SK-N-SH (cell line): ENCODE measurements at regions not wholly inside any gene's neighbourhood (a gene's known extent, or its start where the extent isn't known, plus 50 kb on each side); places are given as distances from the start of the nearest gene placed in this dataset.
A peak's percentile ranks its signal among the peaks of the same experiment; 100 is the strongest.

ENCODE experiments used
- CTCF ChIA-PET: fragments of 300-600, 350-600 bp; formaldehyde crosslinking; extraction: SDS; loops from one replicate; lab custom pipeline; 2021; lab: Yijun Ruan, JAX
- POLR2A ChIA-PET: fragments of 350-600 bp; sonication (Branson Sonifier 250); formaldehyde crosslinking; extraction: SDS; loops from one replicate; lab custom pipeline; 2020; ENCODE audit warnings: antibody characterized with exemption, inconsistent platforms; lab: Yijun Ruan, JAX
- DNase-seq: peaks from one replicate; pipeline ENCODE4 v3.0.0; 2012
- H2AFZ ChIP-seq: fragments of 200-600 bp; sonication (generic); 2 replicates; pipeline ENCODE4 v1.8.1; 2016; ENCODE audit warnings: antibody characterized with exemption, mild to moderate bottlenecking, low read depth
- H3F3A ChIP-seq: fragments of 200-600 bp; sonication (generic); replicated peaks from 2 replicates; pipeline ENCODE3; 2016; ENCODE audit warnings: antibody characterized with exemption, mild to moderate bottlenecking; ENCODE audit not compliant: insufficient read depth
- H3K27ac ChIP-seq, 2 experiments: fragments of 200-500 bp in 1 of 2; fragments of 200-600 bp in 1 of 2; sonication (Bioruptor generic) in 1 of 2; sonication (generic), shearing (Covaris generic) in 1 of 2; 2 replicates each; pipeline versions ENCODE4 v1.5.1 to v1.6.1; 2014 to 2016; ENCODE audit warnings: low read depth in 2 of 2, inconsistent platforms in 1 of 2, low read length in 1 of 2, mild to moderate bottlenecking in 1 of 2, mixed read lengths in 1 of 2
- H3K27me3 ChIP-seq: fragments of 200-600 bp; sonication (generic), shearing (Covaris generic); 2 replicates; pipeline ENCODE4 v1.6.1; 2016; ENCODE audit warnings: mixed run types; ENCODE audit not compliant: insufficient read depth
- H3K36me3 ChIP-seq, 2 experiments: fragments of 200-500 bp in 1 of 2; fragments of 200-600 bp in 1 of 2; sonication (Bioruptor generic) in 1 of 2; sonication (generic) in 1 of 2; replicated peaks in 1 of 2; 2 replicates each; pipeline versions ENCODE3 to v1.5.1; 2014 to 2016; ENCODE audit warnings: low read length in 1 of 2, mild to moderate bottlenecking in 1 of 2; ENCODE audit not compliant: insufficient read depth in 2 of 2, control insufficient read depth in 1 of 2
- H3K4me1 ChIP-seq, 2 experiments: fragments of 200-500 bp in 1 of 2; fragments of 200-600 bp in 1 of 2; sonication (Bioruptor generic) in 1 of 2; sonication (generic), shearing (Covaris generic) in 1 of 2; 2 replicates each; pipeline versions ENCODE4 v1.5.1 to v1.6.1; 2014 to 2016; ENCODE audit warnings: low read depth in 1 of 2, low read length in 1 of 2, mixed run types in 1 of 2; ENCODE audit not compliant: insufficient read depth in 2 of 2, control insufficient read depth in 1 of 2
- H3K4me2 ChIP-seq: fragments of 200-600 bp; sonication (generic), shearing (Covaris generic); 2 replicates; pipeline ENCODE4 v1.6.1; 2017; ENCODE audit warnings: mixed run types
- H3K4me3 ChIP-seq, 2 experiments: fragments of 200-500 bp in 1 of 2; fragments of 200-600 bp in 1 of 2; sonication (Bioruptor generic) in 1 of 2; sonication (generic), shearing (Covaris generic) in 1 of 2; 2 replicates each; pipeline versions ENCODE4 v1.5.1 to v1.8.1; 2014 to 2016; ENCODE audit warnings: low read depth in 2 of 2, inconsistent platforms in 1 of 2, low read length in 1 of 2, mild to moderate bottlenecking in 1 of 2, mixed read lengths in 1 of 2, moderate library complexity in 1 of 2
- H3K79me2 ChIP-seq: fragments of 200-600 bp; sonication (generic); 2 replicates; pipeline ENCODE4 v1.8.1; 2017; ENCODE audit warnings: mild to moderate bottlenecking; ENCODE audit not compliant: insufficient read depth
- H3K9ac ChIP-seq: fragments of 200-600 bp; sonication (generic); 2 replicates; pipeline ENCODE4 v1.6.1; 2017; ENCODE audit warnings: mixed run types
- H3K9me2 ChIP-seq: fragments of 200-600 bp; sonication (generic); 2 replicates; pipeline ENCODE4 v1.6.1; 2017; ENCODE audit warnings: mixed run types
- H3K9me3 ChIP-seq: fragments of 200-600 bp; sonication (generic); 2 replicates; pipeline ENCODE4 v1.6.1; 2017; ENCODE audit warnings: mixed run types, mild to moderate bottlenecking, moderate library complexity
- H4K20me1 ChIP-seq: fragments of 200-600 bp; sonication (generic); 2 replicates; pipeline ENCODE4 v1.6.1; 2017; ENCODE audit warnings: mild to moderate bottlenecking, mixed run types; ENCODE audit not compliant: insufficient read depth
- CTCF ChIP-seq: fragments of 200-600 bp; sonication (generic); IDR thresholded peaks from 2 replicates; pipeline ENCODE4 v1.6.1; 2017; ENCODE audit warnings: antibody characterized with exemption, mild to moderate bottlenecking, moderate library complexity
- EZH2phosphoT487 ChIP-seq: fragments of 200-600 bp; sonication (generic); IDR thresholded peaks from 2 replicates; pipeline ENCODE4 v1.6.1; 2017; ENCODE audit warnings: low read depth, mixed run types, mild to moderate bottlenecking, antibody characterized with exemption, moderate library complexity, borderline replicate concordance
- FOSL2 ChIP-seq: IDR thresholded peaks from 2 replicates; pipeline ENCODE4 v1.4.0; 2012; ENCODE audit warnings: low read depth, mild to moderate bottlenecking, moderate library complexity, borderline replicate concordance
- FOXJ3 ChIP-seq: sonication (generic); formaldehyde crosslinking; IDR thresholded peaks from 2 replicates; pipeline ENCODE4 v1.5.1; 2020; ENCODE audit warnings: mild to moderate bottlenecking, missing genetic modification reagents
- GABPA ChIP-seq: IDR thresholded peaks from 2 replicates; pipeline ENCODE4 v1.4.0; 2012; ENCODE audit warnings: low read depth, mild to moderate bottlenecking
- GATA2 ChIP-seq: sonication (generic); formaldehyde crosslinking; IDR thresholded peaks from 2 replicates; pipeline ENCODE4 v1.5.0; 2020; ENCODE audit warnings: mild to moderate bottlenecking, missing genetic modification reagents
- JUND ChIP-seq: IDR thresholded peaks from 2 replicates; pipeline ENCODE4 v1.4.0; 2012
- MXI1 ChIP-seq: IDR thresholded peaks from 2 replicates; pipeline ENCODE4 v1.6.1; 2012; ENCODE audit warnings: mild to moderate bottlenecking, low read depth, low read length, improper control_type of control experiment
- NFIC ChIP-seq: IDR thresholded peaks from 2 replicates; pipeline ENCODE4 v1.4.0; 2012; ENCODE audit warnings: borderline replicate concordance
- RCOR1 ChIP-seq: fragments of 150-350 bp; IDR thresholded peaks from 2 replicates; pipeline ENCODE4 v1.6.1; 2017; ENCODE audit warnings: antibody characterized with exemption, low read length
- RFX5 ChIP-seq: IDR thresholded peaks from 2 replicates; pipeline ENCODE4 v1.6.1; 2012; ENCODE audit warnings: mild to moderate bottlenecking, improper control_type of control experiment, low read length
- TAF1 ChIP-seq: IDR thresholded peaks from 2 replicates; pipeline ENCODE4 v1.6.1; 2012; ENCODE audit warnings: low read depth, mild to moderate bottlenecking, low read length, moderate library complexity, borderline replicate concordance
- TCF12 ChIP-seq: IDR thresholded peaks from 2 replicates; pipeline ENCODE4 v1.4.0; 2012
- TEAD4 ChIP-seq: IDR thresholded peaks from 2 replicates; pipeline ENCODE4 v1.4.0; 2012; ENCODE audit warnings: mild to moderate bottlenecking, borderline replicate concordance; ENCODE audit not compliant: insufficient read depth
- USF1 ChIP-seq: IDR thresholded peaks from 2 replicates; pipeline ENCODE4 v1.4.0; 2012; ENCODE audit warnings: low read depth, borderline replicate concordance
- ZBTB33 ChIP-seq: IDR thresholded peaks from 2 replicates; pipeline ENCODE4 v1.4.0; 2012; ENCODE audit warnings: low read depth, borderline replicate concordance
- WGBS: methylation state at CpG from one replicate; pipeline ENCODE4 v1.1.6; 2017; ENCODE audit warnings: low lambda C conversion rate; 5-methylcytosine and 5-hydroxymethylcytosine counted together
- TF ChIP-seq, protein P1 (sequence below): IDR thresholded peaks from 2 replicates; pipeline ENCODE4; 2012
- TF ChIP-seq, protein P2 (sequence below): fragments of 150-350 bp; IDR thresholded peaks from 2 replicates; pipeline ENCODE4 v1.6.1; 2016; ENCODE audit warnings: mild to moderate bottlenecking, low read depth, low read length

DNA sequence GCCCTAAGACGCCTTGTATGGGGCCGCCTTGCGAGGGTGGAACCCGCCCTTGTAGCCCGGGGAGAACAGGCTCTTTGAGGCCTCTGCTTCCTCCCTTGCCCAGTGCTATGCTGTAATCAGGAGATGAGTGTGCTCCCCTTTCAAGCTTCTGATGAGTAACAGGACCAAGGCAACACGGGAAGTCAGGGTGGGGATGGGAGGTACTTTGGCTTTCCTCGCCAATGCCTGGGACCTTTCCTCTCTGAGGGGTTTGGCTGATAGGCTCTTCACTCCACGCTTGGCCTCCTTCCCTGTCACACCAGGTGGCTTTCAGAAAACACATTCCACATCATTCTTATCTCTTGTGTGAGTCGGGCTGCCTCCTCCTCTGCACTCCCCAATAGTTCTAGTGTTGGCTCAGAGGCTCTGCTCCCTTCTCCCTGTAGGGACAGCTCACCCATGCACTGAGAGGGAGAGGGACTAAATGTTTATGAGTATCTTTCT is 223.7 kb upstream of the TRIB2 start:
- no peaks in the 10 kb centered on the region for H3K79me2 ChIP-seq
- no peak overlapping the region for H3K4me3 ChIP-seq
- no peak overlapping the region for H3K27ac ChIP-seq
- H3K27me3 ChIP-seq = no peaks in the 10 kb centered on the region
- ChIA-PET CTCF (interaction anchor here (0.7 kb wide), 1 partner anchor 9 kb away, joined by 3 read pairs; no protein-coding TSS in a partner anchor), POLR2A (no interaction called here)
- no peaks in the 10 kb centered on the region for H3F3A ChIP-seq
- H2AFZ ChIP-seq = peak overlapping the region; percentile 54; the same call in 1 of the 2 replicates
- peaks cover 0 to 12% of the 10 kb centered on the region in 2 experiments; a peak in 2 of 4 replicates for H3K4me1 ChIP-seq
- no peaks in the 10 kb centered on the region for H4K20me1 ChIP-seq
- TF ChIP-seq TCF12 (peak; percentile 37; the same call in 1 of the 2 replicates), FOSL2 (peak; percentile 18; the same call in 1 of the 2 replicates), TAF1 (no peak)
- TF ChIP-seq, protein P1, sequence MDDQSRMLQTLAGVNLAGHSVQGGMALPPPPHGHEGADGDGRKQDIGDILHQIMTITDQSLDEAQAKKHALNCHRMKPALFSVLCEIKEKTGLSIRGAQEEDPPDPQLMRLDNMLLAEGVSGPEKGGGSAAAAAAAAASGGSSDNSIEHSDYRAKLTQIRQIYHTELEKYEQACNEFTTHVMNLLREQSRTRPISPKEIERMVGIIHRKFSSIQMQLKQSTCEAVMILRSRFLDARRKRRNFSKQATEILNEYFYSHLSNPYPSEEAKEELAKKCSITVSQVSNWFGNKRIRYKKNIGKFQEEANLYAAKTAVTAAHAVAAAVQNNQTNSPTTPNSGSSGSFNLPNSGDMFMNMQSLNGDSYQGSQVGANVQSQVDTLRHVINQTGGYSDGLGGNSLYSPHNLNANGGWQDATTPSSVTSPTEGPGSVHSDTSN = peak; percentile 21; the same call in 1 of the 2 replicates
- TF ChIP-seq, all 33 proteins: peak for 3
- no peak overlapping the region for H3K9ac ChIP-seq
- H3K36me3 ChIP-seq = no peaks in the 10 kb centered on the region
- H3K9me2 ChIP-seq = no peaks in the 10 kb centered on the region
- H3K9me3 ChIP-seq = no peaks in the 10 kb centered on the region
- H3K4me2 ChIP-seq = no peak overlapping the region; the same call in 1 of the 2 replicates
- 71% methylated on average over 9 of the region's 9 CpGs for WGBS
- no peak for DNase-seq

GRCh38 chr2:12495247-12495868 is 221.4 kb upstream of the TRIB2 start:
- no peak overlapping the region for H3K4me3 ChIP-seq
- H3K9ac ChIP-seq = no peak overlapping the region
- H4K20me1 ChIP-seq = no peaks in the 10 kb centered on the region
- no peak for DNase-seq
- H3K27me3 ChIP-seq = no peaks in the 10 kb centered on the region
- ChIA-PET POLR2A (no interaction called here), CTCF (no interaction called here)
- peaks cover 0 to 3% of the 10 kb centered on the region in 2 experiments; a peak in 1 of 4 replicates for H3K4me1 ChIP-seq
- H3F3A ChIP-seq = no peaks in the 10 kb centered on the region
- H3K27ac ChIP-seq = no peak overlapping the region
- WGBS = 76% methylated on average over 7 of the region's 7 CpGs
- H3K36me3 ChIP-seq = no peaks in the 10 kb centered on the region
- no peaks in the 10 kb centered on the region for H3K9me3 ChIP-seq
- H3K9me2 ChIP-seq = no peaks in the 10 kb centered on the region
- H2AFZ ChIP-seq = no peak overlapping the region
- H3K4me2 ChIP-seq = no peak overlapping the region
- H3K79me2 ChIP-seq = no peaks in the 10 kb centered on the region
- TF ChIP-seq JUND (no peak), GABPA (no peak), RFX5 (no peak), EZH2phosphoT487 (no peak), TAF1 (no peak), GATA2 (no peak), FOXJ3 (no peak), TEAD4 (no peak), ZBTB33 (no peak), MXI1 (no peak), RCOR1 (no peak), USF1 (no peak), CTCF (no peak), NFIC (no peak)
- TF ChIP-seq, protein P1 = no peak
- TF ChIP-seq, protein P2, sequence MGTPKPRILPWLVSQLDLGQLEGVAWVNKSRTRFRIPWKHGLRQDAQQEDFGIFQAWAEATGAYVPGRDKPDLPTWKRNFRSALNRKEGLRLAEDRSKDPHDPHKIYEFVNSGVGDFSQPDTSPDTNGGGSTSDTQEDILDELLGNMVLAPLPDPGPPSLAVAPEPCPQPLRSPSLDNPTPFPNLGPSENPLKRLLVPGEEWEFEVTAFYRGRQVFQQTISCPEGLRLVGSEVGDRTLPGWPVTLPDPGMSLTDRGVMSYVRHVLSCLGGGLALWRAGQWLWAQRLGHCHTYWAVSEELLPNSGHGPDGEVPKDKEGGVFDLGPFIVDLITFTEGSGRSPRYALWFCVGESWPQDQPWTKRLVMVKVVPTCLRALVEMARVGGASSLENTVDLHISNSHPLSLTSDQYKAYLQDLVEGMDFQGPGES = no peak
